ENCODE measurements at regions not wholly inside any gene's neighbourhood (a gene's known extent, or its start where the extent isn't known, plus 50 kb on each side); places are given as distances from the start of the nearest gene placed in this dataset.
A peak's percentile ranks its signal among the peaks of the same experiment; 100 is the strongest.

DNA sequence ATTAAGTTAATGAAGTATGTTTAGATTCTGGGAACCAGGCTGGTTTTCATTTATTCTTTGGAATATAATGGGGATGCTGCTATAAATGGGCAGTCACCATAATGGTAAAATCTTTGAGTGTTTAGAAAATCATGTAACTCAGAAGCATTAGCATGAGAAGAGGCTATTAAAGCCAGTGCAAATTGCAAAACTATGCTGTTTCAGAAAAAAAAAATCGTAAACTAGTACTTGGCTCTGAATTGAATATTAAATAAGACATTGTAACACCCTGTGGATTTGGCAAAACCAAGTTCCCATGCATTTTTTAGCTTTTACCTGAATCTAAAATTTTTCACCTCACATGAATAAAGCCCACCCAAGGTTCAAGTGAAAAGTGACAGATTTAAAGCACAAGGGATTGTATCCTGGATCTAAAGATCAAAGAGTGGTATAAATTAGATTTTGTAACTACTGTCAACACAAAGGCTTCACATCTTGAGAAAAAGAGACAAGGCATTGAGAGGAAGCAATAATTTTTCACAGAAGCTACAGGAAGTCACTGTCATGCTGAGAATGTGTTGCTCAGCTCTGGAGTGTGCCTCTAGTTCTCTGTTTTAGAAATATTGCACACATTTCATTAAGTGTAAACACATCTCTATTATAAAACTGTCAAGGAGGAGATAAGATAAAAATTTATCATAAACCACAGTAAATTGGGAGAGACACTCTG lies 142.2 kb downstream of the ABCA8 start:
- no peak for DNase-seq (ENCODE audit: extremely low read depth, low read depth)

DNA sequence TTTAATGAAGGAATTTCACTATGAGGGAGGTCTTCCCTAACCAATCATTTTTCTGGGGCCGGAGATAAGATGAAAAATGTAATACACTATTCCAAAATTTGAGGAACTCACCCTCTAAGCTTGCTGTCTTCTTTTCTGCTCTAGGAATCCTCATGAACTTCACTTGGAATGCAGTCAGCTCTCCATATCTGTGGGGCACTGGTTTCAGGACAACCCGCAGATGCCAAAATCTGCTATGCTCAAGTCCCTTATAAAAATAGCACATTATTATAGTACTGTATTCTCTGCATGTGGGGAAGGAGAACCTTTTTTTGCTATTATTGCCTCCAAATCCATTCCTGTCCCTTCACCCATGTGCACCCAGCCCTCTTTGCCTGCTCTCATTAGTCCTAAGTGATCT lies 146.0 kb downstream of the ABCA8 start:
- no peak for DNase-seq (ENCODE audit: extremely low read depth, low read depth)

GRCh38 chr17:68807998-68808772 lies 147.0 kb downstream of the ABCA8 start:
- DNase-seq (ENCODE audit: extremely low read depth, low read depth), result no peak

GRCh38 chr17:68805609-68806008 lies 149.6 kb downstream of the ABCA8 start:
- no peak for DNase-seq (ENCODE audit: extremely low read depth, low read depth)

- DNase-seq (ENCODE audit: extremely low read depth, low read depth), result no peak
Measured at GRCh38 chr17:68804777-68805520, 150.2 kb downstream of the ABCA8 start.

DNA sequence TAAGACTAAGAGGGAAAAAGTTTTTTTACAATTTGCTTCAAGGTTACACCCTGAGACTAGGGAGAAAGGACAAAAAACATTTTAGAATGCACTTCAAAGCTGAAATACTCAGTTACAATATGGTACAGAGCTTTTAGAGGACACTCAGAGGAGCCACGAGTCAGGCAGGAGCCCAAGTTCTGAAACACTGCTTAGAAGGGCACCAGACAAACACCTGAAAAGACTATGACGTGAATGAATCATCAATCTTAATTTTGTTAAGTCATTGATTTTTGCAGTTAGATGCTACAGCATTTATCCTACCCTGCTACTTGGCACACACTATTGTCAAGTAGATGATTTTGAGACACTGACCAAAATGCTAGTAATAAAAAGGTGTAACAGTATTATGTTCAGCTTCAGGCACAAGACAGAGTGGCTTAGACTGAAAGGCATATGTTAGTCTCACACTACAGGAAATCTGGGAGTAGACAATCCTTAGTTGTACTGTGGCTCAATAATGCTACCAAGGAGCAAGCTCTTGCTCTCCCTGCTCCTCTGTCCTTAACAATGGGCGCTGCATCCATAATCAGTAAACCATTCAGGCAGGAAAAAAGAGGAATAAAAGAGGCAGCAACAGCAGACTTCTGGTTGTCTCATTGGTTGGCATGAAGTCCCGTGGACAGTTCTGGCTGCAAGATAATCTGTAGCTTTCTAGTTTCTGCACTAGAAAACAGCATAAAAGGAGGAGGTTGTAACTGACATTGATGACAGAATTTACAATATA lies 151.8 kb downstream of the ABCA8 start:
- no peak for DNase-seq (ENCODE audit: extremely low read depth, low read depth)

- DNase-seq (ENCODE audit: extremely low read depth, low read depth), result no peak
Measured at GRCh38 chr17:68801335-68802247, 153.6 kb downstream of the ABCA8 start.

- DNase-seq (ENCODE audit: extremely low read depth, low read depth), result peak; percentile 45
Measured at GRCh38 chr17:68800751-68801150, 154.4 kb downstream of the ABCA8 start.

GRCh38 chr17:68794636-68795434 lies 160.4 kb downstream of the ABCA8 start:
- DNase-seq (ENCODE audit: extremely low read depth, low read depth), result peak; percentile 31

DNA sequence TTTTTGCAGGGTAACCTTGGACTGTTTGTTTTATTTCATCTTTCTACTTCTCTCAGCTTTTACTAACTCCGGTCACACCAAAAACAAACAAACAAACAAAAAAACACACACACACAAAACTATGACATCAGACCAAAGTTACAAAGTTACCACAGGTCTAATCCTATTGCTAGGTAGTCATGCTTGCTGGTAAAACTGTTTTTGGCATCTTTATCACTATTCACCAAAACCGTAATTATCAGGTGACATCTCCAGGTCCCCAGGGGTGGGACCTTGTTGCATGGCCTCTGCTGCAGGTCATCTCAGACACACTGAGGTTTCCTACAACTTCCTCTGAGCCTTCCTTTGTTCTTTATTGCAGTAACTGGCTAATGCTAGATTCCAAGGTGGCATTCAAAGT lies 162.3 kb downstream of the ABCA8 start:
- peak; percentile 76 for DNase-seq (ENCODE audit: extremely low read depth, low read depth)

DNA sequence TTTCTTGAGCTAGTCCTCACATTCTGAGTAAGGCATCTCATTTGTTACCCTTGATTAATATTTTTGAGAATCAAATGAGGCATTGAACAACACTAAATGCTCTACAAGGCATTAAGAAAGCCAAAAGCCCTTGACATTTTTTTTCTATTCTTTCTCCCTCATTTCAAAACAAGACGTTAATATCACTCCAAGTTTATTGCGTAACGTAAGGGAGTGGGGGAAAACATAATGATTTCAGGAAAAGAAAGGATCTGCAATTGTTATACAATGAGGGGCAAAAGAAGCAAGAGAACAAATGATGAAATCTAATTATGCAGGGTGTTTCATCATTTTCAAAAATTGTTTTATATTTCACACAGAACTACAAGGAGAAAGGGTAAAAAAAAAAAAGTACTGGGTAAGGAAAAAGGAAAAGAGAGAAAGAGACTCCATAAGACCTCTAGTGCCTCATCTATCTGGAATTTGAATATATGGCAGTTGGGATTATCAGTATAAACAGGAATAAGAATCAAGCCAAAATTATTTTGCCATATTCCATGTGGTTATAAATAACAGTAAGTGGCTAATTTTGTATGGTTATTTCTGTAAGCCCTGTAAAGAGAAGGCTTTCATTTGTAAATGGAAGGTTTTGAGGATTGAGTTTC lies 163.0 kb downstream of the ABCA8 start:
- DNase-seq (ENCODE audit: extremely low read depth, low read depth), result peak; percentile 9

GRCh38 chr17:68790931-68791330 lies 164.3 kb downstream of the ABCA8 start:
- DNase-seq (ENCODE audit: extremely low read depth, low read depth), result no peak

DNA sequence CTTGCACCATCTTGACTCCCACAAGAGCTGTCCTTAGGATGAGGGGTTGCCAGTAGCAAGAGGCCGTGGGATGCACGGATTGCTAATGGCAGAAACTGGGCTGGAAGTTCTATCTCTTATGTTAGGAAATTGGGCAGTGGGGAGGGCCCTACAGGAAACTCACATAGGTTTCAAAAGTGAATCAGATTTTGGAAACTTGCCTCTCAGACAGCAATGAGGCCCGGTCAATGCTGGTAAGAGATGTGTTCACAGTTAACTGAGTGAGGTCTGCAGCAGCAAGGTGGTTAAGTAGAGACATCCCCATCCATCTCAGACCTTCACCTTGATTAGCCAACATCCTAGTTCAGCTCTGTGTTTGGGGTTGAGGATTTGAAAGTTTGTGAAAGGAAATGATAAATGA lies 164.7 kb downstream of the ABCA8 start:
- no peak for DNase-seq (ENCODE audit: extremely low read depth, low read depth)

GRCh38 chr17:68789203-68789962 lies 165.8 kb downstream of the ABCA8 start:
- no peak for DNase-seq (ENCODE audit: extremely low read depth, low read depth)

GRCh38 chr17:68785565-68786486 lies 169.4 kb downstream of the ABCA8 start:
- no peak for DNase-seq (ENCODE audit: extremely low read depth, low read depth)

- DNase-seq (ENCODE audit: extremely low read depth, low read depth), result no peak
Measured at GRCh38 chr17:68784431-68784830, 170.8 kb downstream of the ABCA8 start.

- no peak for DNase-seq (ENCODE audit: extremely low read depth, low read depth)
Measured at GRCh38 chr17:68783861-68784260, 171.3 kb downstream of the ABCA8 start.

All from NCI-H460 (cell line).